ENCODE measurements at regions not wholly inside any gene's neighbourhood (a gene's known extent, or its start where the extent isn't known, plus 50 kb on each side); places are given as distances from the start of the nearest gene placed in this dataset.

DNA sequence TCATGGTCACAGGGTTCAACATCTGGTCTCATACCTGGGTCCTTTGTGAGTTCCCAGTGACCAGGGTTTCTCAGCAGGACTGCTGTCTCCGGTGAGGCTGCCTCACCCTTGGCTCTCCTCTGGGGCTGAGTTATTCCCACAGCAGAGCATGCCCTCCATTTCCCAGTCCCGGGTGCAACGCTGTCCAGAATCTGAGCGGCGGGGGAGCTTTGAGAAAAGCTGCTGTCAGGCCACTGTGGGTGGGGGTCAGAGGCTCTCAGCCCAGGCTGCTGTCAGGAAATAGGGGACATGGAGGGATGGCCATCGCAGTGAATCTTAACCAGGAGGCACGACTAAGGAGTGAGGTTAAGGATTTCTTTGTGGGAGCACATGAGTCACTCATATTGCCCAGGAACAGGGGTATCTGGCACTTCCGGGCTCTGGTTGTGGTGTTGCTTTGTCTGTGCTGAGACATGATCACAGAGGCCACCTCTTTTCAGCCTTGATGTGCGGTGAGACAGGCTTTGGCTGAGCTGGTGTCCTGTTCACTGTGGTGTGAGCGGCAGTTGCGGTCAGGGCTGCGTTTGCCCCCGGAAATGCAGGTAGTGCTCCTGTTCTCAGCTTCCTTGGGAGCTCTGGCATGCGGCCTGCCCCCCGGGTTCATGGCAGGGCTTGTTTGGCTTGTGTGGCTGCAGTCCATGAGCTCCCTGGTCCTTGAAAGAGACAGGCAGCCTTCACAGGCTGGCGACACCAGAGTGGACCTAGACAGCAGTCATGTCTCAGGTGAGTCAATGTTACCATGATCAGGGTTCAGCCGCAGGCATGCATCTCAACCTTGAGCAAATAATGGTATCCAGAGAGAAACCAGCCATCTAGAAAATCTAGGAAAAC, 310.7 kb upstream of the MYT1L start:
- DNase-seq (ENCODE audit: low read depth) = no peak

DNA sequence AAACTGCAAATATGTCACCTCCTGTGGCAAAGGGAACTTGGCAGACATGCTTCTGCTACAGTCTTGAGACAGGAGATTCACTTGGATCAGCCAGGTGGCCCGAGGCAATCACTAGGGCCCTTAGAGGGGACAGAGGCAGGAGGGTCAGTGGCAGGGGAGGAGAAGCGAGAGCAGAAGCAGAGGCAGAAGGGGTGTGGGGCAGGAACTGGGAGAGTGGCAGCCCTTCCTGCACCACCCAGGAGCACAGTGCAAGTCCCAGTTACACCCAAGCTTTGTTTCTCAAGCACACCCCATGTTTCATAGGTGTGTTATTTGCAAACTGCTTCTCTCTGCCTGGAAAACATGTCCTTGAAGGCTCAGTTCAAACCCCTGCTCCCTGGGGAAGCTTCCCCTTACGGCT, 309.7 kb upstream of the MYT1L start:
- DNase-seq (ENCODE audit: low read depth) = no peak

DNA sequence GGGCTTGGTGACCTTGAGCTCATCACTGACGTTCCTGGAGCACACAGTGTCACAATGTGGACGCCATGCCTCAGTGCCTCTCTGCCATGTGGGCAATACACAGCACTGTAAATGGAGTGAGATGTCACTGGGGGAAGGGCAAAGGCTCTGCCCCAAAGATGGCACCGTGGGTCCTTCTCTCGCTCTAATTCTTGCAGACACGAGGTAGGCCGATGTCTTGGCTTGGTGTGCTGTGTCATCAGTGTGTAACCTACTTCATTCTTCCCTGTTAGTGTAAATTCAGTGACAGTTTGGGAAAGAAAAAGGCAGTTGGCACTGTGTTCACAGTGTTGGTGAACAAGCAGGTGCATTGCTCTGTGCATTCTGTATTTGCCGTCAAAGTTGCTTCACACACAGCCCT, 309.3 kb upstream of the MYT1L start:
- no peak for DNase-seq (ENCODE audit: low read depth)

DNA sequence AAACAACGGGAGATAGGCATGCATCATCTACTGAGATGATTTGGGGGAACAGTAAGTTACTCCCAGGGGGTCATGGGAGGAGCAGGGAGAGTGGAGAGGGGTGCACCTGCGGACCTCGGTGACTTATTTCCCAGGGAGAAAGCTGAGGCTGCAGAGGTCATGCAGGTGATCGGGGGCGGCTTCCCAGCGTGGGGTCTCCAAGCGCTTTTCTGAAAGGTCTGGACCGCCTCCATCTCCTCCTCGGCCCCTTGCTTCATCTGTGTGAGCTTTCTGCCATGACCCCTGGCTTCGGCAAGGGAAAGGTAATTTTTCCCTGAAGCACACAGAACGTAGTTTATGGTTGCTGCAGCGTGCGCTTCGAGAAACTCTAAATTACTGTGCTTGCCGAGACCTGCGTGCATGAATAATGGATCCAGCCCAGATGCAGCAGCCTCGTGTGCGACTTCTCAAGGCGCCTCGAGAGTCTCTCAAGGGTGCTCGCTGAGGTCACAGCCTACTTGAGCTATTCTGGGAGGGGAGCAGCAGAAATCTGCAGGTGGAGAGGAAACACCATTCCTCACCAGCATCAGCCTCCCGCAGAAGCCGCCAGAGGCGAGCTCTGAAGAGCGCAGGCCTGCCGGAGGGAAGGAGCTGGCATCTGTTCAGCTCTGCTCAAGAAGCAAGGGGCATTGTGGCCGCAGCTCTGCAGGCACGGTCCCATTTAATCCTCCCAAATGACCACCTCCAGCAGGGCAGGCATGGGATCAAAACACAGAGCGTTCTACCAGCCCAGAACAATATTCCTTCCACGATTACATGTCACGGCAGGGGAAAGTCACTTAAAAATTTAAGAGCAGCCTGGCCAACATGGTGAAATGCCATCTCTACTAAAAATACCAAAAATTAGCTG, 308.4 kb upstream of the MYT1L start:
- no peak for DNase-seq (ENCODE audit: low read depth)

DNA sequence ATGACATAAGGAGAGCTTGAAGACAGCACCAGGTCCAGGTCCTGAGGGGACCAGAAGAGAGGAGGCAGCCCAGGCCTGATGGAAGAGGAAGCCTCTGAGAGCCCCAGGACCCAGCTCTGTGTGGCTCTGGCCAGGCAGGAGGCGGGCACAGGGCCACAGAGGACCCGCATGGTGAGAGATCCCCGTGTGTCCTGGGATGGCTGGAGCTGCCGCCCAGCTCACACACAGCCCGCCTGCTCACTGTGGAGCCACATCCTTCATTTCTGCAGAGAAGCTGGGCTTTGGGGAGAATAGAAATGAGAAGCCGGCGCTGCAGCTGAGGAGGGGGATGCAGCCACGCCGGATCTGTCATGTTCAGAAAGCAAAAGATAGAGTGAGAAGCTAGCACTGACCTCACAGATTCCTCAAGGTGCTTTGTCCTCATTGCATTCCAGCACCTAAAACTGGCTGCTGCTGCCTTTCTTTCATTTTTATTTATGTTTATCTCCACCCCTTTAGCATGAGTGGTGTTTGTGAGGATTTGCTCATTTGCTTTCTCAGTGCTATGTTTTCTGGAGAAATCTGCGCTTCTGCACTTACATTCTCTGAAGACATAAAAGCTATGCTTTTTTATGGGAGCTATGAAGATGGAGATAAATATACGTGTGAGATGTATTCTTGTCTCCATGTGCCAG, 307.6 kb upstream of the MYT1L start:
- no peak for DNase-seq (ENCODE audit: low read depth)

DNA sequence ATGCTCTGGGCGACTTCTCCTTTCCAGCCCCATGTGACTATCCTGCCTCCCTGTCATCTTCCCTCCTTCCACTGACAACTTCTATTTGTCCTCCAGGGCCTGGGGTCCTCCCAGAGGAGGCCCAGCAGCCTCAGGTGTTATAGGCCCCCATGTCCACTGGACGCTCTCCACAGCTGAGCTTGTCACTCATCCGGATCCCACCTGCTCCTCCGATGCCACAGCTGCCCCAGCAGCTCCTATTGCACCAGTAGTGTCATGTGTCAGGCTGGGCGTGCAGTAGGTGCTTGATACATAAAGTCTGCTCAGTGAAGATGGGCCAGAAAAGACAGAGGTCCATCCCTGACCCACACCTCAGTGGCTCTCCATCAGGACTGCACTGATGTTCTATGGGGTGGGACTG, 305.7 kb upstream of the MYT1L start:
- no peak for DNase-seq (ENCODE audit: low read depth)

DNA sequence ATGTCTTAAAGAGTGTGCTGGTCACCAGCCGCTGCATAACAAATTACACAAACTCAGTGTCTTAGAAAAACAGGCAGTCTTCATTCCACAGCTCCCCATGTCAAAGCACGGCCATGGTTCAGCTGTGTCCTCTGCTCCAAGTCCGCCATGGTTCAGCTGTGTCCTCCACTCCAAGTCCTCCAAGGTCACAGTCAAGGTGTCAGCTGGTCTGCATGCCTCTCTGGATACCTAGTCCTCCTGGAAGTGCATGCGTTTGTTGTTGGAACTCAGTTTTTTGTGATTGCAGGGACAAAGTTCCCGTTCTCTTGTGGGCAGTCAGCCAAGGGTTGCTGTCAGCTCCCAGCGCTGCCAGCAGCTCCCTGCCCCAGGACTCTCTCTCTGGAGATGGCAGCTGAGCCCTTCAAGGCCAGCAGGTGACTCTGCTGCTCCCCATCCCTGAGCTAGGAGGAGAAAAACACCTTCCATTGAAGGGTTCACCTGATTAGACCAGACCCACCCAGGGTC, 304.0 kb upstream of the MYT1L start:
- no peak for DNase-seq (ENCODE audit: low read depth)

DNA sequence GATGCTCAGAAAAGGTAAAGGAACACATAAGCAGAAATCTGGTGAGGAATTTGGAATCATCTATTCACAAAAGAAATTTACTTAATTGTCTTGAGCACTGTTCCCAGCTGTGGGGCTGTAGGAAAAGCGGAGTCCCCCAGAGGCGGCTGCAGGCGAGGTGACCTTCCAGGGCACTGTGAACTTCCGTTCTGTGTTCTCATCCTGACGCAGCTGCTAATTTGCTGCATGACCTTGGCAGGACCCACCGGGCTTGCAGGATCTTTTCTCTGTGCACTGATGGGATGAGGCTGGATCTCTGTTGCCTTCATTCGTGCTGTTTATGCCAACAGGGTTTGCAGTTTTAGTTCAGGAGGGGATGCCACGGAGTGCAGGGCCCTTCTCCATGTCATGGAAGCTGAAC, 301.9 kb upstream of the MYT1L start:
- DNase-seq (ENCODE audit: low read depth) = no peak

DNA sequence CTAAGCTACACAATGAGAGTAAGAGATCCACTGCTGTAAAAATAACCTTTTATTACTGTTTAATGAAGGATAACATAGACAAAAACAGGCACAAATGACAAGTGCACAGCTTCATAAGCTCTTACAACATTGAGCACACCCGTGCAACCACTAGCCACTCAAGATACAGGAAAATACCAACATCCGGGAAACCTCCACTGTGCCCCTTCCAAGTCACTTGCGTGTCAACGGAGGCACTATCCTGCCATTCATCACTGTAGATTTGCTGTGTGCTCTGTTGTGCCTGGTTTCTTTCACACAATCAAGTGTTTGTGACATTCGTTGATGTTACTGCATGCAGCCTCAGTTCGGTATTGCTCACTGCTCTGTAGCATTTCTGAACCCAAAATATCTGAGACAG, 292.9 kb upstream of the MYT1L start:
- DNase-seq (ENCODE audit: low read depth) = no peak

DNA sequence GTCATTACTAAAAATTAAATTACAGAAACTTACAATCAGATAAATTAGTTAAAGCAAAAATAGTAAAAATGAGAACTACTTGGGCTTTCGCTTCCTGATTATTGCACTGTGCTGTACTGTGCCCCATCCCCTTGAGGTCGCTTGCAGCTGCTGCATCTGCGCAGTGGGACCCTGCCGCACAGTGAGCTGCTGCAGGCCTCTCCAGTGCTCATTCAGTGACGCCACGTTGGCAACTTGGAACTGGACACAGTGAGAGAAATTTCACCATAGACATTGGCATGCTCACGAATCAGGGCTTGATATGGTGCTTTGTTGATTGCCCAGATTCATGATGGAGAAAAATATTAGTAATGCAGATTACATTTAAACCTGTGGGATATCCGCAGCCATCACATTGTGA, 290.8 kb upstream of the MYT1L start:
- no peak for DNase-seq (ENCODE audit: low read depth)

DNA sequence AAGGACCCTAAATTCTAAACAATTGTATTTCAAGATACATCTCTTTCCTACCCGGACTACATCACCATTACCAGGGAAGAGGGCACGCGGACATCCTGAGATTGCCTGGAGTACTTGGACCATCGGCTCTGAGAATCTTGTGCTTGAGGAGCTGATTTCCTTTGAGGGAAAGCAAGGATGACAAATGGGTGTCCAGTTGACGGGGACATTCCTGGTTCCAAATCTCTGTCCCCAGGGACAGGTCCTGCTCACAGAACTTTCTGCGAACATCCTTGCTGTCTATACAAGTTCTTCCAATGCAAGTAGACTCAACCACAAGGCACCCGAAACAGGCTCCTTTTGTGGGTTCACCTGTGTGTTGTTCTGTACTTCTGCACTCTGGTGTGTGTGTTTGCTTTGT, 289.5 kb upstream of the MYT1L start:
- no peak for DNase-seq (ENCODE audit: low read depth)

DNA sequence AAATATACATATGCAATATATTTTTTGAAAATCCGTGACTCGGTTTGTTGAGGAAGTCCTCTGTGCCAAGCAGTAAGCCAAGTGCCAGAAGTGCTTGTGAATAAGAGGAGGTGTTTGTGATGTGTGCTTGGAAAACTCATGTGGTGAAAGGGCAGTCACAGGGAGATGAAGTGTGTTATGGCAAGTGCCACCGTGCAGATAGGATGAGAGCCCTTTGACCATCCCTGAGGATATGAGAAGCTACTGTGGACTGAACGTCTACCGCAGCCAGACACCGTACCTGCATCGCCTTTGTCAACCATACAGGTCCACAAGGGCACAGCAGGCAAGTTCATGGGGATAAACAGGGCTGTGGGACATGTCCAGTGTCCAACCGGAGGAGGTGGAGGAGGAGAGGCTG, 288.9 kb upstream of the MYT1L start:
- no peak for DNase-seq (ENCODE audit: low read depth)

DNA sequence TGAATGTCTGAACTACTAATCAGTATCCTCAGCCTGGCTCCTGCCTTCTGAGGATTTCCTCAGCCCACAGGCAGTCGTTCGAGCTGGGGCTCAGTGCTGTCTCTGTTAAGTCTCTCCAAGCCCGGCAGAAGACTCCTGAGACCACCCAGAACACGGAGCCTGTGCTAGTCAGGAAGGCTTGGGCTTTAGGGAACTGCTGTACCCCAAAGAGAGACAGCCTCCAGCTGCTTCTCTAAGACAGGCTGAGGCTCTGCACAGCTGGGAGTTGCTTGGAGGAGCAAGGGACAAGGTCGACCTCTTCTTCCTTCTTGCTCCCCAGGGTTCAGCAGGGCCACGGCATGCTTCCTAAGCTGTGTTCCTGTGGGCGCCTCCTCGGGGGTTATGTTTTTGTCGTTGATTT, 283.4 kb upstream of the MYT1L start:
- no peak for DNase-seq (ENCODE audit: low read depth)

DNA sequence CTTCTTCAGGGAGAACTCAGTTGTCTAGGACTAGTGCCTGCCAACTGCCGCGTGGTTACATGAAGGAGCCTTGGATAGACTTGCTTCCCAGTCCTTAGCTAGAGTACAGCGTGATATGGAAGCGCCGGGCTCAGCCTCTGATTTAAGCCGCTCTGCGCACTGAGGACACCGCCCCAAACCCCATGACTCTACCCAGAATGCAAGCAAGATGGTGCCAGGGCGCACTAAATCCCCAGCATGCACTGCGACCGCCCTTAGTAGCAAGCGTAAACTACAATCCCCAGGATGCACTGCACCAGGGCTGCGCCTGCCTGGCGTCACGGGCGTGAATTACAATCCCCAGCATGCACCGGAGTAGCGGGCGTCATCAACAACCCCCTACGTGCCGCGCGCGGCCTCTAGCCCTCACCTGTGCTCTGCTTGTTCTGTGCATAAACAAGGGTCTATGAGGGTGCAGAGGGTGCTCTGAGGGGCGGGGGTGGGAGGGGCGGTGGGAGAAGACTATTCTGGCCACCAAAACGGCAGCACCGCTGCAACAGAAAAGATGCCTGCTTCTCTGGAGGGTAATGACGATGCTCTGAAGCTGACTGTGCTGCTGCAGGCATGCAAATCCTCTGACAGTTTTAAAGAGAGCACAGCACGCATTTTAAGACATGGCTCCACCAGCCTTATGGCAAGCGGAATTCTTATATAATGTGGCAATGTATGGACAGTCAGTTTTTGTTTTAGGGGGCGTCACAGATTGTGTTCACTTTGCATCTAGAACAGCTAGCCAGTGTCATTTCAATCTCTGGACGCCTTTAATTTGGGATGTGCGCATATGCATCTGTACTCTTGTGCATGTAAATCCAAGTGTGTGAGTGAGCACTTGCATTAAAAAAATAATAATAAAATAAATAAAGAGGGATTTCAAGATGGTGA, 282.5 kb upstream of the MYT1L start:
- DNase-seq (ENCODE audit: low read depth) = peak; percentile 63

DNA sequence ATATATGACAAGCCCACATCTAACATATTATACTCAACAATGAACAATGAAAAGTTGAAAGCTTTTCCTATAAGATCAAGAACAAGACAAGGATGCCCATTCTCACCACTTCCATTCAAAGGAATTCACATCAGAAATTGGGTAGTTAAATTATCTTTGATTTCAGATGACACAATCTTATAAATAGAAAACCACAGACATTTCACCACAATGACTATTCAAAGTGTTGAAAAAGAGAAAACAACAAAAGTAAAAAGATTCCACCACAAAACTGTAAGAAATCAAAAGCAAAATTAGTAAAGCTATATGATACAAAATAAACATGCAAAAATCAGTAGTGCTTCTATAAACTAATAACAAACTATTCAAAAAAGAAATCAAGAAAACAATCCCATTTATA, 279.7 kb upstream of the MYT1L start:
- no peak for DNase-seq (ENCODE audit: low read depth)

DNA sequence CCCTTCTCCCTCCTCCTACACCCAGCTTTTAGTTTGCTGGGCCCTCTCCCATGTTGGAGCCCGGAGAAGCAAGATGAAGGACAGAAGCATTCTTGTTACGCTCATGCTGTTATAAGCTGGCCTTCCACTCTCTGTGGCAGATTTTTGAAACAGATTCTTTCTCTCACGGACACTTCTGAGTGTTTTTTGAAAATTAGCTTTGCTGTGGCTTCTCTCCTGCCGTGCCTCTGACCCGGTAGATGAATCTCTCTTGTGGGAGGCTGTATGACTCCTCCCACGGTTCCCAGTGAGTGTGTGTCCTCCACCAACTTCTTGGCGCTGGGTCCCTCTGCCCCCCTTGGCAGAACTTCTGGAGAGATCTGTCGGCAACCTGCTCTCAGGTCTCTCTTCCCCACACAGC, 269.3 kb upstream of the MYT1L start:
- DNase-seq (ENCODE audit: low read depth) = no peak

DNA sequence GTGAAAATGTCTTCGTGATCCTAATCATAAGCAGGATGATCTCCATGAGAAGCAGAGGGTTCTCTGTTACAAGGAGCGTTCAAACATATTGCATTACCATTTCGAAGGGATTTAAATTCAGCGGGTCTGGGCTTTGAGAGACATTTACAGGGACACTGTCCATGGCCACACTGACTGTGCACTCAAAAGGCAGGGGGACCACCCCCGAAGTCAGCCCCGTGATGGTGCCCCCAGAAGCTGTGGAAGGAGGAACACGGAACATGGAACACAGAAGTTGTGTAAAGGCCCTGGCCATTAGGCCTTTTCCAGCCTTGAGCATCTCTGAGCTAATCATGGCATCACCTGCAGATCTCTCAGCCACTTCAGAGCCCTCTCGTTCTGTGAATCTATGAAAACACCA, 268.4 kb upstream of the MYT1L start:
- no peak for DNase-seq (ENCODE audit: low read depth)

DNA sequence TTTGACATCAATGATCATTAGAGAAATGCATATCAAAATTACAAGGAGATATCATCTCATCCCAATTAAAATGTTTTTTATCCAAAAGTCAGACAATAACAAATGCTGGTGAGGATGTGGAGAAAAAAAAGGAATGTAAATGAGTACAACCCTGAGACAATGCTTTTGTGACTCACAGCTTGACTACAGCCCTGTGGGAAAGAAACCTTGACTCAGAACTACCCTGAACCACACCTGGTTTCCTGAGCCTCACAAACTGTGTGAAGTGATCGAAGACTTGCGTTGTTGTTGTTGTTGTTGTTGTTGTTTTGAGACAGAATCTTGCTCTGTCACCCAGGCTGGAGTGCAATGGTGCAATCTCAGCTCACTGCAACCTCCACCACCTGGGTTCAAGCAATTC, 266.6 kb upstream of the MYT1L start:
- no peak for DNase-seq (ENCODE audit: low read depth)

DNA sequence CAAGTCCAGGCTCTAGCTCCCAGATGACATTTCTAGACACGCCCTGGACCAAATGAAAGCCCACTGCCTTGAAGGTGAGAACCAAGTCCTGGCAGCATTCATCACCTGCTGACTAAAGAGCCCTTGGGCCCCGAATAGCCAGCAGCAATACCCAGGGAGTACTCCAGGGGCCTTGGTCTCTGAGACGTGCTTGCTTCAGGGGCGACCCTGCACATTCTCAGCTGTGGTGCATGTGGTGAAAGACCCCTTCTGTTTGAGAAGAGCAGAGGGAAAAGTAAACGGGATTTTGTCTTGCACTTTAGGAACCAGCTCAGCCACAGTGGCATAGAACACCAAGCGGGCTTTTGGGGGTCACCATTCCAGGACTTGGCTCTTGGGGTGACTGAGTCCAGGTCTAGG, 260.5 kb upstream of the MYT1L start:
- DNase-seq (ENCODE audit: low read depth) = no peak

DNA sequence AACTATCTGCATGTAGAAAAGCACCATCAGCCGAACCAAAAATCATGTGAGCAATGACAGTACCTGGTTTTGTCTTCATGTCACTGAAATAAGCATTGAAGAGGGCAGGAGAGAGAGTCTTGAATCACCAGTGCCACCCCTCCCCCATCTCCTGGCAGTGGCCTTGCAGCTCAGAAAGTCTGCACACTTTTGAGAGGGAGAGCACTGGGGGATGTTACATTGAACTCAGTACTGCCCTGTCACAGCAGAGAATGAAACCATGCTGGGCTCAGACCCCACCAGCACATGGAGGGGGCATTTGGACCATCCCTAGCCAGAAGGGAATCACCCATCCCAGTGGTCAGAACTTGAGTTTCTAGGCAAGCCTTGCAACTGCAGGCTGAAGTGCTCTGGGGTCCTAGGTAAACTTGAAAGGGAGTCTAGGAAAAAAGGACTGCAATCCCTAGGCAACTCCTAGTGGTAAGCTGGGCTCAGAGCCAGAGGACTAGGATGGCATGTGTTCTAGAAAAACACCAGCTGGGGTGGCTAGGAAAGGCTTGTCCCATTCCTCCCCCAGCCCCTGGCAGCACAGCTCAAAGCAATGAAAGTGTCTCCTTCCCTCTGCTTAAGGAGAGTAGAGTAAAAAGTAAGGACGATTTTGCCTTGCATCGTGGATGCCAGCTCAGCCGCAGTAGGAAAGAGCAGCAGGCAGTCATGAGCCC, 259.9 kb upstream of the MYT1L start:
- DNase-seq (ENCODE audit: low read depth) = no peak

DNA sequence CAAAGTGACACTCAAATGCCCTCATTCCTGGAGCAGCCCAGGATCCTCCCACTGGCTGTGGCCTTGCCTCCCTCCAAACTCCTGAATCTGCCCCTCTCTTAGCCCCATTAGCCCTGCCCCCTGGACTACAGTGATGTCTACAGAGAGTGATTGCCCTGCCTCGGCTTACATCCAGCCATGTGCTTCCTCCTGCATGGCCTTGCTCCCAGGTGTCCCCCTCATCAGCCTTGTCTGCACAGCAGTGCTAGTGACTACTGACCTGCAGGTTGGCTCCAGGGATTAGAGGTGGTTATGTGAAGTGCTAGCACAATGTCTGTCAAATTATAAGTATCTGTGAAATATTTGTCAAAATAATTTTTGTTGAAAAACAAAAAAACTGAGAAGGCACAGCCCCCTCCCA, 259.1 kb upstream of the MYT1L start:
- DNase-seq (ENCODE audit: low read depth) = no peak

All from stimulated activated CD8-positive, alpha-beta memory T cell treated with anti-CD3 and anti-CD28 coated beads, Interleukin-7, amount 100 ng/mL, for 24 hours (primary cell).